ENCODE measurements at regions not wholly inside any gene's neighbourhood (a gene's known extent, or its start where the extent isn't known, plus 50 kb on each side); places are given as distances from the start of the nearest gene placed in this dataset.

GRCh38 chr2:219906114-219907010 is 278.9 kb downstream of the SLC4A3 start:
- no peak for TF ChIP-seq ZSCAN18 (tag by site-specific recombination; IDR thresholded peaks at IDR 0.05)
- TF ChIP-seq, protein P1, sequence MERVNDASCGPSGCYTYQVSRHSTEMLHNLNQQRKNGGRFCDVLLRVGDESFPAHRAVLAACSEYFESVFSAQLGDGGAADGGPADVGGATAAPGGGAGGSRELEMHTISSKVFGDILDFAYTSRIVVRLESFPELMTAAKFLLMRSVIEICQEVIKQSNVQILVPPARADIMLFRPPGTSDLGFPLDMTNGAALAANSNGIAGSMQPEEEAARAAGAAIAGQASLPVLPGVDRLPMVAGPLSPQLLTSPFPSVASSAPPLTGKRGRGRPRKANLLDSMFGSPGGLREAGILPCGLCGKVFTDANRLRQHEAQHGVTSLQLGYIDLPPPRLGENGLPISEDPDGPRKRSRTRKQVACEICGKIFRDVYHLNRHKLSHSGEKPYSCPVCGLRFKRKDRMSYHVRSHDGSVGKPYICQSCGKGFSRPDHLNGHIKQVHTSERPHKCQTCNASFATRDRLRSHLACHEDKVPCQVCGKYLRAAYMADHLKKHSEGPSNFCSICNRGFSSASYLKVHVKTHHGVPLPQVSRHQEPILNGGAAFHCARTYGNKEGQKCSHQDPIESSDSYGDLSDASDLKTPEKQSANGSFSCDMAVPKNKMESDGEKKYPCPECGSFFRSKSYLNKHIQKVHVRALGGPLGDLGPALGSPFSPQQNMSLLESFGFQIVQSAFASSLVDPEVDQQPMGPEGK (tag by site-specific recombination; IDR thresholded peaks at IDR 0.05), result no peak
- TF ChIP-seq ZBTB26 (tag by site-specific recombination; optimal IDR thresholded peaks at IDR 0.05), result no peak
- no peak for TF ChIP-seq ZNF221 (tag by site-specific recombination; IDR thresholded peaks at IDR 0.05; ENCODE audit: borderline replicate concordance)
- no peak for TF ChIP-seq ZNF18 (tag by site-specific recombination; IDR thresholded peaks at IDR 0.05)
- TF ChIP-seq ZNF311 (tag by site-specific recombination; IDR thresholded peaks at IDR 0.05; ENCODE audit: borderline replicate concordance), result no peak
- no peak for TF ChIP-seq ZNF48 (tag by site-specific recombination; IDR thresholded peaks at IDR 0.05)
- TF ChIP-seq ZNF341 (tag by site-specific recombination; IDR thresholded peaks at IDR 0.05; ENCODE audit: low read depth), result no peak
- TF ChIP-seq, protein P2, sequence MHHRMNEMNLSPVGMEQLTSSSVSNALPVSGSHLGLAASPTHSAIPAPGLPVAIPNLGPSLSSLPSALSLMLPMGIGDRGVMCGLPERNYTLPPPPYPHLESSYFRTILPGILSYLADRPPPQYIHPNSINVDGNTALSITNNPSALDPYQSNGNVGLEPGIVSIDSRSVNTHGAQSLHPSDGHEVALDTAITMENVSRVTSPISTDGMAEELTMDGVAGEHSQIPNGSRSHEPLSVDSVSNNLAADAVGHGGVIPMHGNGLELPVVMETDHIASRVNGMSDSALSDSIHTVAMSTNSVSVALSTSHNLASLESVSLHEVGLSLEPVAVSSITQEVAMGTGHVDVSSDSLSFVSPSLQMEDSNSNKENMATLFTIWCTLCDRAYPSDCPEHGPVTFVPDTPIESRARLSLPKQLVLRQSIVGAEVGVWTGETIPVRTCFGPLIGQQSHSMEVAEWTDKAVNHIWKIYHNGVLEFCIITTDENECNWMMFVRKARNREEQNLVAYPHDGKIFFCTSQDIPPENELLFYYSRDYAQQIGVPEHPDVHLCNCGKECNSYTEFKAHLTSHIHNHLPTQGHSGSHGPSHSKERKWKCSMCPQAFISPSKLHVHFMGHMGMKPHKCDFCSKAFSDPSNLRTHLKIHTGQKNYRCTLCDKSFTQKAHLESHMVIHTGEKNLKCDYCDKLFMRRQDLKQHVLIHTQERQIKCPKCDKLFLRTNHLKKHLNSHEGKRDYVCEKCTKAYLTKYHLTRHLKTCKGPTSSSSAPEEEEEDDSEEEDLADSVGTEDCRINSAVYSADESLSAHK (tag by site-specific recombination; IDR thresholded peaks at IDR 0.05), result no peak
- no peak for TF ChIP-seq ZNF510 (tag by site-specific recombination; IDR thresholded peaks at IDR 0.05; ENCODE audit: insufficient replicate concordance)
- TF ChIP-seq ZNF623 (tag by site-specific recombination; IDR thresholded peaks at IDR 0.05), result no peak
- TF ChIP-seq ZBTB8A (tag by site-specific recombination; IDR thresholded peaks at IDR 0.05), result no peak
- TF ChIP-seq ZNF148 (tag by site-specific recombination; IDR thresholded peaks at IDR 0.05; ENCODE audit: borderline replicate concordance), result no peak
- TF ChIP-seq, protein P3, sequence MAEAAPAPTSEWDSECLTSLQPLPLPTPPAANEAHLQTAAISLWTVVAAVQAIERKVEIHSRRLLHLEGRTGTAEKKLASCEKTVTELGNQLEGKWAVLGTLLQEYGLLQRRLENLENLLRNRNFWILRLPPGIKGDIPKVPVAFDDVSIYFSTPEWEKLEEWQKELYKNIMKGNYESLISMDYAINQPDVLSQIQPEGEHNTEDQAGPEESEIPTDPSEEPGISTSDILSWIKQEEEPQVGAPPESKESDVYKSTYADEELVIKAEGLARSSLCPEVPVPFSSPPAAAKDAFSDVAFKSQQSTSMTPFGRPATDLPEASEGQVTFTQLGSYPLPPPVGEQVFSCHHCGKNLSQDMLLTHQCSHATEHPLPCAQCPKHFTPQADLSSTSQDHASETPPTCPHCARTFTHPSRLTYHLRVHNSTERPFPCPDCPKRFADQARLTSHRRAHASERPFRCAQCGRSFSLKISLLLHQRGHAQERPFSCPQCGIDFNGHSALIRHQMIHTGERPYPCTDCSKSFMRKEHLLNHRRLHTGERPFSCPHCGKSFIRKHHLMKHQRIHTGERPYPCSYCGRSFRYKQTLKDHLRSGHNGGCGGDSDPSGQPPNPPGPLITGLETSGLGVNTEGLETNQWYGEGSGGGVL (tag by site-specific recombination; IDR thresholded peaks at IDR 0.05), result no peak
- no peaks in the 10 kb centered on the region for H3K36me3 ChIP-seq (ENCODE audit: control insufficient read depth in 2 of 2, insufficient read depth in 1 of 2, low read length in 2 of 2)
- no peak overlapping the region for H3K27ac ChIP-seq (ENCODE audit: extremely low read depth, low read depth, low read length)
- H3K4me1 ChIP-seq (ENCODE audit: control insufficient read depth, insufficient read depth, low read length), result no peaks in the 10 kb centered on the region
- POLR2A ChIA-PET, result no interaction called here
- H3K4me3 ChIP-seq (ENCODE audit: low read depth, low read length), result no peak overlapping the region
- CTCF ChIA-PET, result interaction anchor here (0.7 kb wide), 1 partner anchor 19 kb away, joined by 3 read pairs; no protein-coding TSS in a partner anchor
- H3K9me3 ChIP-seq (ENCODE audit: control insufficient read depth, insufficient read depth, low read depth, low read length), result no peaks in the 10 kb centered on the region
